Fibroblast of villous mesenchyme (primary cell): ENCODE measurements at regions not wholly inside any gene's neighbourhood (a gene's known extent, or its start where the extent isn't known, plus 50 kb on each side); places are given as distances from the start of the nearest gene placed in this dataset.

Experiments used
- DNase-seq: peaks from one replicate; pipeline ENCODE4 v3.0.0-alpha.2; 2010; ENCODE audit warnings: low read depth
- H3K4me3 ChIP-seq: 2 replicates; pipeline ENCODE4 v1.5.1; 2011; ENCODE audit warnings: low read depth, mild to moderate bottlenecking, low read length
- TF ChIP-seq, protein P1 (sequence below): IDR thresholded peaks from 2 replicates; pipeline ENCODE4 v1.5.1; 2012; ENCODE audit warnings: low read depth, mild to moderate bottlenecking, low read length; ENCODE audit not compliant: insufficient read depth

- TF ChIP-seq, protein P1, sequence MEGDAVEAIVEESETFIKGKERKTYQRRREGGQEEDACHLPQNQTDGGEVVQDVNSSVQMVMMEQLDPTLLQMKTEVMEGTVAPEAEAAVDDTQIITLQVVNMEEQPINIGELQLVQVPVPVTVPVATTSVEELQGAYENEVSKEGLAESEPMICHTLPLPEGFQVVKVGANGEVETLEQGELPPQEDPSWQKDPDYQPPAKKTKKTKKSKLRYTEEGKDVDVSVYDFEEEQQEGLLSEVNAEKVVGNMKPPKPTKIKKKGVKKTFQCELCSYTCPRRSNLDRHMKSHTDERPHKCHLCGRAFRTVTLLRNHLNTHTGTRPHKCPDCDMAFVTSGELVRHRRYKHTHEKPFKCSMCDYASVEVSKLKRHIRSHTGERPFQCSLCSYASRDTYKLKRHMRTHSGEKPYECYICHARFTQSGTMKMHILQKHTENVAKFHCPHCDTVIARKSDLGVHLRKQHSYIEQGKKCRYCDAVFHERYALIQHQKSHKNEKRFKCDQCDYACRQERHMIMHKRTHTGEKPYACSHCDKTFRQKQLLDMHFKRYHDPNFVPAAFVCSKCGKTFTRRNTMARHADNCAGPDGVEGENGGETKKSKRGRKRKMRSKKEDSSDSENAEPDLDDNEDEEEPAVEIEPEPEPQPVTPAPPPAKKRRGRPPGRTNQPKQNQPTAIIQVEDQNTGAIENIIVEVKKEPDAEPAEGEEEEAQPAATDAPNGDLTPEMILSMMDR: no peak
- DNase-seq: no peak
- no peak overlapping the region for H3K4me3 ChIP-seq
Observed at GRCh38 chr6:81643156-81643555, 109.3 kb downstream of the TENT5A start.

DNA sequence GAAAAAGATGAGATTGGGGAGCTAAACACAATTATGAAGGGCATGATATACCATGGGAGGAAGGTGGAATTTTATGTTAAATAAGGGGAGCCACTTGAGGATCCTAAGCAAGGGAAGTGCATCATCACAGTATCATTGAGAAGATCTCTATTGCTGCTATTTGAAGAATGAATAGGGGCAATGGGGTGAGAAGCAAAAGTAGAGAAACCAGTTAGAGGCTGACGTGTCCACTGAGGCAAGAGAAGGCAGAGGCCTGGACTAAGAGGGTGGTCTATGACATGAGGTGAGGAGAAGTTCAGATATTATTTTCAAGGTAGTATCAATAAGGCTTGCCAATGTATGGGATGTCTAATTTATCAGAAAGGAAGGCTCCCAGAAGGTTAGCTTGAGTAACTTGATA, 111.6 kb downstream of the TENT5A start:
- TF ChIP-seq, protein P1: no peak
- DNase-seq: no peak
- H3K4me3 ChIP-seq: no peak overlapping the region

DNA sequence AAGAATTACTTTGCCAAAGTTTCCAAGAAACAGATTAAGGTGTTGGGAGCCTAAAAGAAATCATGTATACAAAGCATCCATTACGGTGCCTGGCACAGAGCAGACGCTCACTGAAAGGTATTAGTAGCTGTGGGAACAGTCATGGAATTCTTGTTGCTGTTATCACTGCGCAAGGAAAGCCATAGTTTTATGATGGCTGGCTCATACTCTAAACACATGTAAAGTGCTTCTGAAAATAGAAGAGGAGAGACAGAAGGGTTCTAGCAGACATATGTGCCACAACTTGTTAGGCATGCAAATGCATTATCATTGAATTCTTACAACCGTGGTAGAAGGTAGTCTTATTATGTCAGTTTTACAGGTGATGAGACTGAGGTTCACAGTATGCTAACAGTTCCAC, 112.4 kb downstream of the TENT5A start:
- H3K4me3 ChIP-seq: no peak overlapping the region
- no peak for DNase-seq
- TF ChIP-seq, protein P1: no peak

GRCh38 chr6:81638366-81638765, 114.1 kb downstream of the TENT5A start:
- no peak overlapping the region for H3K4me3 ChIP-seq
- TF ChIP-seq, protein P1: no peak
- no peak for DNase-seq

DNA sequence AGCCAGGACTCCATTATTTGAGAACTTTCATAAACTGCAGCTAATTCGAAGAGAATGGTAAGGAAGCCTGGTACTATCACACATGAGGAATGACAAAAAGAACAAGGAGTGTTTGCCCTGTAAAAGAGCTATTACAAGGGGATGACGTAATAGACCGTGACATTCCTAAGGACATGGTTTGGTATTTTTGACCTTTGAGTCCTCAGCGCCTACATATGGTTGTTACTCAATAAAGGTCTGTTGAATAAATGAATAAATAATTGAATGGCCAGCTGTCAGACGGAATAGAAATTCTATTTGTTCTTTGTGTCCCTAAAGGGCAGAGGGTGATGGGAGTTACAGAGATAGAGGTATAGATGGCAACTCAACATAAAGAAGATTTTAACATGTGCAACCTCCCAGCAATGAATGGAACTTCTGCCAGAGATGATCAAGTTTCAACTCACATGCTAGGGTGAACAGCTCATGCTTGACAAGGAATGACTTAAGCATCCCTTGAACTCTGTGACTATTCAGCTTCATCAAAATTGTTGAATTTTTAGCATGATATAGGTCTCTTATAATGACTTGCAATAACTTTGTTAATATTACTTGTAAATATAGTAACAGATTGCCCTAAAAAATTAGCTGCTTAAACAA, 115.4 kb downstream of the TENT5A start:
- DNase-seq: no peak
- TF ChIP-seq, protein P1: no peak
- no peak overlapping the region for H3K4me3 ChIP-seq

GRCh38 chr6:81634155-81634880, 118.2 kb downstream of the TENT5A start:
- DNase-seq: no peak
- TF ChIP-seq, protein P1: no peak
- H3K4me3 ChIP-seq: no peak overlapping the region
